KMS-11 (cell line): ENCODE measurements at regions not wholly inside any gene's neighbourhood (a gene's known extent, or its start where the extent isn't known, plus 50 kb on each side); places are given as distances from the start of the nearest gene placed in this dataset.
A peak's percentile ranks its signal among the peaks of the same experiment; 100 is the strongest.
"Not testable (repeated sequence)": the region's sequence is repeated elsewhere in the genome, so short reads cannot be mapped to it uniquely, and the experiment has no call there.

Source experiments
- H2AFZ ChIP-seq: fragments of 200-600 bp; sonication (generic); 2 replicates; pipeline ENCODE4 v1.6.1; 2016; ENCODE audit warnings: antibody characterized with exemption, mixed run types, low read depth
- H3K27ac ChIP-seq: fragments of 200-600 bp; sonication (generic); 2 replicates; pipeline ENCODE4 v1.6.1; 2016; ENCODE audit warnings: mild to moderate bottlenecking, mixed run types
- H3K27me3 ChIP-seq: fragments of 200-600 bp; sonication (generic); 2 replicates; pipeline ENCODE4 v1.6.1; 2017; ENCODE audit warnings: mild to moderate bottlenecking, low read depth, mixed run types, moderate library complexity; ENCODE audit not compliant: insufficient read depth
- H3K36me3 ChIP-seq: fragments of 200-600 bp; sonication (generic); 2 replicates; pipeline ENCODE4 v1.6.1; 2017; ENCODE audit warnings: mild to moderate bottlenecking, mixed run types; ENCODE audit not compliant: insufficient read depth
- H3K4me1 ChIP-seq: fragments of 200-600 bp; sonication (generic); 2 replicates; pipeline ENCODE4 v1.6.1; 2016; ENCODE audit warnings: mild to moderate bottlenecking, low read depth, mixed run types; ENCODE audit not compliant: poor library complexity, severe bottlenecking
- H3K4me2 ChIP-seq: fragments of 200-600 bp; sonication (generic); 2 replicates; pipeline ENCODE4 v1.7.0; 2016; ENCODE audit warnings: mild to moderate bottlenecking, mixed run types
- H3K4me3 ChIP-seq: fragments of 200-600 bp; sonication (generic); IDR thresholded peaks from 2 replicates; pipeline ENCODE4 v1.6.1; 2017; ENCODE audit warnings: low read depth, low read length, mixed read lengths; ENCODE audit not compliant: insufficient read depth
- H3K79me2 ChIP-seq: fragments of 200-600 bp; sonication (generic); 2 replicates; pipeline ENCODE4 v1.6.1; 2016; ENCODE audit warnings: low read depth, mixed run types; ENCODE audit not compliant: insufficient read depth
- H3K9ac ChIP-seq: fragments of 200-600 bp; sonication (generic); 2 replicates; pipeline ENCODE4 v1.6.1; 2016; ENCODE audit warnings: mild to moderate bottlenecking, mixed run types
- H4K20me1 ChIP-seq: fragments of 200-600 bp; sonication (generic); 2 replicates; pipeline ENCODE4 v1.6.1; 2016; ENCODE audit warnings: mild to moderate bottlenecking, mixed run types; ENCODE audit not compliant: insufficient read depth
- CTCF ChIP-seq: fragments of 200-600 bp; sonication (generic); conservative IDR thresholded peaks from 2 replicates; pipeline ENCODE4 v1.6.1; 2017; ENCODE audit warnings: low read depth, mild to moderate bottlenecking, antibody characterized with exemption, low read length, moderate library complexity, mixed read lengths

DNA sequence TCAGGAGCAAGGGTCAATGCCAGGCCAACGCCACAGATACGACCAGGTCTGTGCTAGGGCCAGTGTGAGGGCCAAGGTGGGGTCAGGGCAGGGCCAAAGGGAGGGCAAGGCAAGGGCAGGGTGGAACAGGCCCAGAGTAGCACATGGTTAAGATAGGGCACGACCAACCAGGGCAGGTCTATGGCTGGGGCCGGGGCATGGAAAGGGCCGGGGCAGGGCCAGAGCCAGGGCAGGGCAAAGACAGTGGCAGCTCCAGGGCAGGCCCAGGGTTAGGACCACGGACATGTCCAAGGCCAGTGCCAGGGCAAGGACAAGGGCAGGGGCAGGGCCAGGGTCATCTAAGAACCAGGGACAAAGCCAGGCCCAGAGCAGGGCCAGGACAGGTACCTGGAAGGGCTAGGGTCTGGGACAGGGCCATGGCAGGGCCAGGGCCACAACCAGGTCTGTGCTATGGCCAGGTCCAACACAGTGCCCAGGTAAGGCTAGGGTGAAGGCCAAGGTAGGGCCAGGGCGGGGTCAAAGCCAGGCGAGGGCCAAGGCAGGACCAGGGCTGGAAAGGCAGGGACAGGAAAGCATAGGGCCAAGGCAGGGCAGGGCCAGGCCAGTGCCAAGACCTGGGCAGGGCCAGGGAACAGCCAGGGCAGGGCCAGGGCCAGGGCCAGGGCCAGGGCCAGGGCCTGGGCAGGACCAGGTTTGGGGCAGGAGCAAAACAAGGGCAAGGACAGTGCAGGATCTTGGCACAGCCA lies 404.7 kb downstream of the ZNF33B start:
- H4K20me1 ChIP-seq, H3K36me3 ChIP-seq, H3K4me2 ChIP-seq, H2AFZ ChIP-seq, H3K9ac ChIP-seq, H3K27me3 ChIP-seq, H3K4me1 ChIP-seq, H3K27ac ChIP-seq, H3K79me2 ChIP-seq, H3K4me3 ChIP-seq: not testable (repeated sequence)

DNA sequence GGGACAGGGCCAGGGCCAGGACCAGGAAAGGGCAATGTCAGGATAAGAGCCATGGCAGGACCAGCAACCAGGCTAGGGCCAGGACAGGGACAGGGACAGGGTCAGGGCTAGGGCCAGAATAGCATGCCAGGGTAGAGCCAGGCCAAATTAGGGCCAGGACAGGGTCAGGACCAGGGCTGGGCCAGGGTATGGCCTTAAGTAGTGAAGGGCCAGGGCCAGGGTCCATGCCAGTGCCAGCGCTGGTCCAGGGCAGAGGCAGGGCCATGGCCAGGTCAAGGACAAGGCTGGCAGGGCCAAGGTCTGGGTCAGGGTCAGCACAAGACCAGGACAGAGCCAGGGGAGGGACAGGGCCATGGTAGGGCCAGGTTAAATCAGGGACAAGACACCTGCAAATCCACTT lies 405.4 kb downstream of the ZNF33B start:
- H3K27ac ChIP-seq, H3K4me3 ChIP-seq, H3K4me2 ChIP-seq, H3K36me3 ChIP-seq, H3K27me3 ChIP-seq, H3K4me1 ChIP-seq, H4K20me1 ChIP-seq, H3K79me2 ChIP-seq, H3K9ac ChIP-seq, H2AFZ ChIP-seq: not testable (repeated sequence)

- not testable (repeated sequence) for H3K4me2 ChIP-seq
Measured at GRCh38 chr10:42230812-42231211, 407.6 kb downstream of the ZNF33B start.

DNA sequence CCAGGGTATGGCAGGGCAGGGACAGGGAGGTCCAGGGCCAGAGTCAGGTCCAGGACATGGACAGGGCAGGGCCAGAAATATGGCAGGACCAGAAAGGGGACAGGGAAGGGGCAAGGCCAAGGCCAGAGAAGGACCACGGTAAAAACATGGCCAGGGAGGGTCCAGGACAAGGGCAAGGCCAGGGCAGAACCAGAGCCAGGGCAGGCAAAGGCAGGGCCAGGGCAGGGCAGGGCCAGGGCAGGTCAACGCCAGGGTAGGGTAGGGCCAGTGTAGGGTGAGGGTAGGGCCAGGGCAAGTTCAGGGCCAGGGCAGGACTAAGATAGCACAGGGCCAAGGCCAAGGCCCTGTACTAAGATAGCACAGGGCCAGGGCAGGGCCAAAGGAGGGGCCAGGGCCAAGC lies 408.3 kb downstream of the ZNF33B start:
- H3K27ac ChIP-seq, H3K4me3 ChIP-seq, H3K9ac ChIP-seq, H3K36me3 ChIP-seq, H4K20me1 ChIP-seq, H3K27me3 ChIP-seq, H3K4me2 ChIP-seq, H3K79me2 ChIP-seq, H3K4me1 ChIP-seq, H2AFZ ChIP-seq: not testable (repeated sequence)

More at GRCh38 chr10:42230812-42231211, 407.6 kb downstream of the ZNF33B start:
- H3K79me2 ChIP-seq, H3K36me3 ChIP-seq, H3K9ac ChIP-seq, H3K27me3 ChIP-seq, H2AFZ ChIP-seq, H3K4me3 ChIP-seq, H3K27ac ChIP-seq, H3K4me1 ChIP-seq, H4K20me1 ChIP-seq: not testable (repeated sequence)

DNA sequence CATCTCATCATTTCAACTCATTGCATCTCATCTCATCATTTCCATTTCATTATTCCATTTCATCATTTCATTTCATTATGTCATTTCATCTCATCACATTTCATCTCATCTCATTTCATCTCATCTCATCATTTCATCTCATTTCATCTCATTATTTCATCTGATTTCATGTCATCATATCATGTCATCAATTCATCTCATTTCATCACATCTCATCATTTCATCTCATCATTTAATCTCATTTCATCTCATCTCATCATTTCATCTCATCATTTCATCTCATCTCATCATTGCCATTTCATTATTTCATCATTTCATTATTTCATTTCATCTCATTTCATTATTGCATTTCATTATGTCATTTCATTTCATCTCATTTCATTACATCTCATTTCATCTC lies 410.5 kb downstream of the ZNF33B start:
- not testable (repeated sequence) for H4K20me1 ChIP-seq, H3K9ac ChIP-seq, H3K4me3 ChIP-seq, H3K79me2 ChIP-seq, H3K4me2 ChIP-seq, H3K27me3 ChIP-seq, H3K36me3 ChIP-seq, H3K27ac ChIP-seq, H3K4me1 ChIP-seq, H2AFZ ChIP-seq

DNA sequence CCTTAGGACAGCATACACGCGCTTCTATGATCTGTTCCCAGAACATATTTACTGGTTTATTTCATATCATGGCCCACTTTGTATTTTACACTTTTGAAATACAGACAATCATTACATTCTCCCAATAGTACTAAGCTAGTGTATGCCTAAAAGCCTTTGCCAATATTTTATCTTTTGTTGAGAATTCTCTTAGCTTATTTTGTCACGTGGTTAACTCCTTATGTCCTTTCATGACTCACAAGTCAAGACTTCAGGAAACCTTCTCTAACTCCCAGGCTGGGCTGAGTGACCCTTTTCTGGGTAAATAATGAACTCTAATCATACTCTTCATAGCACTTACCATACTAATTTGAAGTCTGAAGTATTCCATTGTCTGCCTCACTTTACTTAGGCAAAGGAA lies 444.8 kb downstream of the ZNF33B start:
- H3K36me3 ChIP-seq, H2AFZ ChIP-seq, H3K9ac ChIP-seq, H4K20me1 ChIP-seq, H3K4me1 ChIP-seq, H3K27me3 ChIP-seq, H3K4me3 ChIP-seq, H3K4me2 ChIP-seq, H3K27ac ChIP-seq, H3K79me2 ChIP-seq: not testable (repeated sequence)

DNA sequence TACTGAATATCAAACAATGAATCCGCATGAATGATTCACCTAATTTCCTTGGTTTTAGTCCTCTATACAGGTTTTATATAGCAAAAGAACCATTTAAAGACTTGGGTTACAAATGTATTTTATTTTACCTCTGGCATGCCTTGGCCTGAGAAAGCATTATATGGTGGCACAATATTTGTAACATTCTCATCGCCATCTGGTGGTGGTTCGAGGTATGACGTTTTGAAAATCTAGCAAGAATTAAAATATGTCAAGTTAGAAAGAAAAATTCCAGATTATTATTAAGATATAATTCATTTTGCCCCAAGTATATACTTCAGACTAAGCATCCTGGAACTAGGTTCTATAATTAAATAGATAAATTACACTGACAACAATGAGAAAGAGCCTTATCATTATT lies 445.9 kb downstream of the ZNF33B start:
- H3K9ac ChIP-seq, H3K36me3 ChIP-seq, H3K4me3 ChIP-seq, H3K4me1 ChIP-seq, H3K27me3 ChIP-seq, H2AFZ ChIP-seq, H3K79me2 ChIP-seq, H4K20me1 ChIP-seq, H3K4me2 ChIP-seq, H3K27ac ChIP-seq: not testable (repeated sequence)
- peak; percentile 44; the same call in 1 of the 2 replicates for TF ChIP-seq CTCF

DNA sequence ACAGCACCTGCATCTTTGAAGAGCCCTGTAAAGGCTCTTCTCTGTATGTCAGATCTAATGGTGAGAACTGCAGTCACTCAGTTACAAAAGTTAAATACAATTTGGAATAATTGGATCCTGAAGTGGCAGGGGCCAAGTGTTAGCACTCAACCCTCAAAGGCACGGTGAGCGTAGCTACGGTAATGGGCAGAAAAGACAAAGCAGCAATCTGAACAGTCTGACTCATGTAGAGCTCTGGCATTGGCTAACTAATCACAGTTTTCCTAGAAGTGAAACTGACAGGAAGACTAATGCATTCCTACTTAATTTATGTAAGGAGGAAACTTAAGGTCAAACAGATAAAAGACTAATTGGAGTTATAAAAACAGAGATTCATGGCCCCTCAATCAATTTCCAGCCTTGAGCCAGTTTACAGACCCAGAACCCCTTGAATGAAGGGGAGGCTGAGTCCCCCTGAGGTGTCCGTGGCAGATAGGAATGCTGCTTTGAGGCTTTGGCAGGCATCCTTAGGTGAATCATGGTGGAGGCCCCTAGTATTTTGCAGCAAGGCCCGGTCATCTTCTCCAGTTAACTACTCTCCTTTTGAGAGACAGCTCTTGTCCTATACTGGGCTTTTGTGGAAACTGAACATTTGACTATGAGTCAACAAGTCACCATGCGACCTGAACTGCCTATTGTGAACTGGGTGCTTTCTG lies 450.7 kb downstream of the ZNF33B start:
- not testable (repeated sequence) for H3K4me3 ChIP-seq, H3K9ac ChIP-seq, H3K4me2 ChIP-seq, H3K36me3 ChIP-seq, H2AFZ ChIP-seq, H3K27ac ChIP-seq, H3K4me1 ChIP-seq, H3K79me2 ChIP-seq, H4K20me1 ChIP-seq, H3K27me3 ChIP-seq
